NCI-H446 treated with DMSO at 0.1 percent for 48 hours (cell line): ENCODE measurements at regions not wholly inside any gene's neighbourhood (a gene's known extent, or its start where the extent isn't known, plus 50 kb on each side); places are given as distances from the start of the nearest gene placed in this dataset.

Experiments used
- DNase-seq: peaks from one replicate; lab custom pipeline; 2025; lab: John Stamatoyannopoulos, UW

DNA sequence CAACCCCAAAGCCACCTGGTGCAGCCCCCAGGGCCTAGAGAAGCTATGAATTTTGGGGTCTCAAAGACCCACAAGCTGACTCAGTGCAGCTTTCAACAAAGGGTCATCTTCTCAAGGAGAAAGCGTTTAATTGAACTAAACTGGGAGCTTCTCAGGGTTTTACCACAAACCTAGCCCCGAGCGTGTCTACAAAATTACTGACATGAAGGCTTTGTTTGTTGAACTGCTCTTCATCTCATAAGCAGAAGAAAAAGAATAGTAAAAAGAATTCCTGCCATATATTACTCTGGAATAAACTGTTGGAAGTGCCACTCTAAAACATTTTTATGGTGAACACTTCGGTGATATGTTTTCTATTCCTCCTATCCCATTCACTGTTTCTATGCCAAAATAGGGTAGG is 50.8 kb upstream of the INCENP start:
- DNase-seq, result no peak

DNA sequence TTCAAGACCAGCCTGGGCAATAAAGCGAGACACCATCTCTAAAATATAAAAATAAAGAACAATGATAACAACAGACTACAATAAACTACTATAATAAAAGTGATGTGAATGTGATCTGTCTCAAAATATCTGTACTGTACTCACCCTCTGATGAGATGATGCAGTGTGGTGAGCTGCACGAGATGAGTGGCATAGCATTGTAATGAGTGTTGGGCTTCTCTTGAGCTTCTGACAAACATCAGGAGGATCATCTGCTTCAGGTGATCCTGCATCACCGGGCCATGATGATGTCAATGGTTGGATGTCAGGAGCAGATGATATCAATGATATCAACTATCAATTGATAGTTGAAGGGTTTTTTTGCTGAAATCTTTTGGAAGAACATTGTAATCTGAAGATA is 52.4 kb upstream of the INCENP start:
- DNase-seq, result no peak

DNA sequence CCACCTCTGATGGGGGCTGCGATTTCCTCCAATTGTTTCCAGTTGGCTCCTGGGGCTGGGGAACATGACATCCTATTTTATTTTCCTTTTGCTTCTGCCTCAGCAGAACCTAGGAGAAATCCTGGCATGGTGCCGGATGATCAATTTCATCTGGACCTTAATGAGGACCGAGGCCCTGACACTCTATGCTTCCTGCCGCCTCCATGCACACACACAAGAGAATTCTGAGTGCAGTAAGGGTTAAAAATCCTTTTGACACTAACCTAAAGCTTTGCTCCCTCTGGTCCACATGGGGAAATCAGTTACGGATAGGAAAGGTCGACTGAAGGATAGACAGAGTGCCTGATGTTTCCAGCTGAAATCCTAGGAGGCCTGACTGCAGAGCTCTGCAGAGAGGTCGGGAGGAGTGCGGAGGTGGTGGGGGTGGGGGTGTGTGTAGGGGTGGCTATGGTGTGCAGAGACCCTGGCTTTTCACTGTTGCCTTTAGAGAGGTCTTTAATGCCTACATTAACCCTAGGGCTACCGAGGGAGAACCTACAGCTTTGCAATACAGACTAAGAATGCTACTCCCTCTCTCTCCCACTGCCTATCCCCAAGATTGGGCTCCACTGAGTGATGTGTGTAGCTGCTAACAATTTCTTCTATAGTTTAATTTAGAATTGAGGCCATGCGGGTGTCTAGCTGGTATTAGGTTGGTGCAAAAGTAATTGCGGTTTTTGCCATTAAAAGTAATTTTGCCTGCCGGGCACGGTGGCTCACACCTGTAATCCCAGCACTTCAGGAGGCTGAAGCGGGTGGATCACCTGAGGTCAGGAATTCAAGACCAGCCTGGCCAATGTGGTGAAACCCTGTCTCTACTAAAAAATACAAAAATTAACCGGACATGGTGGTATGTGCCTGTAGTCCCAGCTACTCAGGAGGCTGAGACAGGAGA is 53.6 kb upstream of the INCENP start:
- DNase-seq, result no peak

DNA sequence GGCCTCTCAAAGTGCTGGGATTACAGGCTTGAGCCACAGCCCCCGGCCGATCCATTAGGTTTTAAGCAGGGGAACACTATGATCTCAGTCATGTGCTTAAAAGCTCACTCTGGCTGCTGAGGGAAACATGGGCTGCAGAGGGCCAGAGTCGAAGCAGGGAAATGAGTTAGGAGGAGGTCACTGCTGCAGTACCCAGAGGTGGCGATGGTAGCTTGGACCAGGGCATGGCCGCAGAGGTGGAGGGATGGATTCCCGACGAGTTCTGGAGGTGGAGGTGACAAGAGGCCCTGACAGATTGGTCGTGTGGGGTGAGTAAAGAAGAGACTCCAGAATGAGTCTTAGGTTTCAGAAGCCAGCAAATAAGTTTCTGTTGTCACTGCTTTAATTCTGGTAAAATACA is 54.4 kb upstream of the INCENP start:
- no peak for DNase-seq

DNA sequence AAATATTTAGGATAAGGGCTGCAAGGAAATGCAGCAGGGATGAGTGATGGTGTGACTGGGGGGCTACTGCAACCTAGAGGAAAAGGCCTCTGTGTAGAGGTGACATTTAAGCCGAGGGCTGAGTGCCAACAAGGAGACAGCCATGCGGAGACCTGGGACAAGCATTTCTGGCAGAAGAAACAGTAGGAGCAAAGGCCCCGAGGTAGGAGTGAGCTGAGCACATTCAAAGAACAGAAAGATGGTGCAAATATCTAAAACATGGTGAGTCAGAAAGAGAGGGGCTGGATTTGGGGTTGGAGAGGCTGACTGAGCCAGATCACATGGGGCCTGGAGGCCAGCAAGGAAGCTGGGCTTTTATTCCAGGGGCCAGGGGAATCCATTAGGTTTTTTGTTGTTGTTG is 55.1 kb upstream of the INCENP start:
- no peak for DNase-seq

DNA sequence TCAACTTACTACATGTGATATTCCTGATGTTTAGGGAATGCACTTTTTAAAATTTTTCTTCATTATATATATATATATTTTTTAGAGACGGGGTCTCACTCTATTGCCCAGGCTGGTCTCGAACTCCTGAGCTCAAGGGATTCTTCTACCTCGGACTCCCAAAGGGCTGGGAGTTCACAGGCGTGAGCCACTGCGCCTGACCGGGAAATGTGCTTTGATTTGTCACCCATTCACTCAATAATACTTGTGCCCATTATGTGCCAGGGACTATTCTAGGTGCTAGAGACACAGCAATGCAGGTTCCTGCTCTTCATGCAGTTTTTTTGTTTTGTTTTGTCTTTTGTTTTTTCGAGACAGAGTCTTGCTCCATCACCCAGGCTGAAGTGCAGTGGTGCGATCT is 56.1 kb upstream of the INCENP start:
- DNase-seq, result no peak

DNA sequence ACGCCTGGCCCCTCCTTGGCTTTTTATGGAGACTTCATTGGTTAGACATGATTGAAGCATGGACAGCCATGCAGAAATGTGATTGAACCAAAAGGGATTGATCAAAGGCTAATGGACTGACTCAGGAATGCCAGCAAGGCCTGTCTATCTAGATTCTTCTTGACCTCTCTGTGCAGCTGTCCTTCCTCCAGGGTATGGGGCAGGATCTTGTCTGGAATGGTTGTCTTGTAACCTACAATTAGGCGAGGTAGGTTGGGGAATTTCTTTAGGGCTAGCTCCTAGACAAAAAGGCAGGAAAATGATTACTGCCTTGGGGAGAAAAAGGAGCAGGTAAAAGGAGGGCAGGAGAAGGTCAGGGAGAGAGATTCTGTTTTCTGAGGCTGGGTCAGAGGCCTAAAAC is 59.6 kb upstream of the INCENP start:
- no peak for DNase-seq

DNA sequence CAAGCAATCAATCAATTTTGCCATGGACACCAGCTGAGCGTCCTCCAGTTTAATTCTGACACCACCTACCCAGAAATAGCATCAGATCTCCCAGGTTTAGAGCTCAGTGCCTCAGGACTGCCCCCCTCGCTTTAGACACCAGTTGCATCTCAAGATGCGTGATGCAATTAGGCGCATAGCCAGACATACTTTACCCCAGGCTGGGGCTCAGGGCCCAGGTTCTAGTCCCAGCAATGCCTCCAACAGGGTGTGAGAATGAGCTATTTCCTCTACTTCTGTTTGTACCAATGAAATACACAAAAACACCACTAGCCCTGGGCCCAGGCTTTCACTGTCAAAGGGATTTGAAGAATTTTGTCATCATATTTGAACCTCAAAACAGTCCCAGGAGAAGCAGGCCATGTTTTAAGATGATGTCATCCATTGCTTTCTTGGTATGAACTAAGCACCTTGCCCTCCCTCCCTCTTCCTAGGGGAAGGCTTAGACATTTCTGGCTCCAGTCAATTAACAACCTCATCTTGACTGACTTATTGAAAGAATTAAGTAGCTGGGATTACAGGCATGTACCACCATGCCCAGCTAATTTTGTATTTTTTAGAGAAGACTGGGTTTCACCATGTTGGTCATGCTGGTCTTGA is 61.5 kb upstream of the INCENP start:
- no peak for DNase-seq

DNA sequence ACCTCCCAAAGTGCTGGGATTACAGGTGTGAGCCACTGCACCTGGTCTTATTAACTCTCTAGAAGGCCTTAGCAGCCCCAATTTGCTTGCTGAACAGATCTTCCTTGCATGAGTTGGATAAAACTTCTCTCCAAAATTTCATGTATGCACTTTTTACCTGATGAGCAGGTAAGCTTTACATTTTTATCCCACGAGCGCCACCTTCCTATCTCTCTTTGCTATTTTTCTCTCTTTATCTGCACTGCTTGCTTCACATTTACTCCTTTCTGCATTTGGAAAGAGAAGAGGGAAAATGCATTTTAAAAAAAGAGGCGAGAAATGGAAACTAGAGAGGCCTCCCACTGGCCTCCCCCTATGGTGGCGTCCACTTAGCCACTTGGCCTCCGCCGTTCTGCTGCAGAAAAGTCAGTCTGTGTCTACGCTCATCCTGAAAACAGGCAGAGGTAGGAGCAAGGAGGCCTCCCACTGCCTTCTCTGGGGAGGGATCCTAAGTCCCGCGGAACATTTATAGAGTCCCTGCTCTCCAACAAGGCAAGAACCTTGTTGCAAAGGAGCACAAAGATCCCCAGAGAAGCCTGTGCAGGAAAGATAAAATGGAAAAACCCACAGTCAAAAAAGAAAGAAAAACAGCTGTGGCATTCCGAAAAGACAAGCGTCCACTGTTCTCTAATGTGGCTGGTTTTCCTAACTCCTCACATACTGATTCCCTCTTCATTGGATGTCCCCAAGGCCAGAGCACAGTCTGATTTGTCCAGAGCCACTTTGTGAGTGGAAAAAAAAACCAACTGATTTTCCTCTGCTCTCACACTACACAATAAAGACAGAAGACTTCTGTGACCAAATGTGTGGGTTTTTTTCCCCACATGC is 62.2 kb upstream of the INCENP start:
- no peak for DNase-seq

DNA sequence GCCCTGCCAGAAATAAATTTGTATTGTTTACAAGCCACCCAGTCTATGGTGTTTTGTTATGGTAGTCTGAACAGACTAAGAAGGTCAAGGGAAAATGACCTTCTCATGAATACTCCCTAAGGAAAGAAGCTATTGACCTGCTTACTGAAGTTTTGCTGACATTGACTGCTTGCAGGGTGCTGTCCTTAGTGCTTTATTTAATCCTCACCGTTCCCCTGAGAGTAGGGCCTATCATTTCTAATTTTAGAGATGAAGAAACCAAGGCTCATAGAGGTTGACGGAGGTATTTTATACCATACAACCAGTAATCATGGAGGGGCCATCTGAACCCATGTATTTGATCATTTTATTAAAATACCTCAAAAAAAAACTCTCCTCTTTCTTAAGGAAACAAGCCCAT is 66.7 kb upstream of the INCENP start:
- no peak for DNase-seq

DNA sequence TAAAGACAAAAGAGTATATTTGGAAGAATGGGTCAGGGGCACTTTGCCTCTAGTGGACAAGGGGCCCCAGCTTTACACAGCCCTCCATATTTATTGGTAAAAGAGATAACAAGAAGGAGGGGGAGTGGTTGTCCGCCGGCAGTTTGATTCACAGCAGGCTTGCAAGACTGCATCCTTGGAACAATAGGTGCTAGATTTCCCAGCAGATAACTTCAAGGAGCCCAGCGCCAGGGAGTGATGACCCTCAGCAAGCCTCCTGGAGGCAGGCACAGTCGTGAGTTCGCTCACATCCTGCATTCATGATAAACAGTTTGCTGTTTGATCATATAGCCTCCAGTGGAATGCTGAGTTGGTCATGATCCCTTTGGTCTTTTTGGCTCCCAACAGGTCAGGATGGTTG is 67.8 kb upstream of the INCENP start:
- DNase-seq, result no peak

DNA sequence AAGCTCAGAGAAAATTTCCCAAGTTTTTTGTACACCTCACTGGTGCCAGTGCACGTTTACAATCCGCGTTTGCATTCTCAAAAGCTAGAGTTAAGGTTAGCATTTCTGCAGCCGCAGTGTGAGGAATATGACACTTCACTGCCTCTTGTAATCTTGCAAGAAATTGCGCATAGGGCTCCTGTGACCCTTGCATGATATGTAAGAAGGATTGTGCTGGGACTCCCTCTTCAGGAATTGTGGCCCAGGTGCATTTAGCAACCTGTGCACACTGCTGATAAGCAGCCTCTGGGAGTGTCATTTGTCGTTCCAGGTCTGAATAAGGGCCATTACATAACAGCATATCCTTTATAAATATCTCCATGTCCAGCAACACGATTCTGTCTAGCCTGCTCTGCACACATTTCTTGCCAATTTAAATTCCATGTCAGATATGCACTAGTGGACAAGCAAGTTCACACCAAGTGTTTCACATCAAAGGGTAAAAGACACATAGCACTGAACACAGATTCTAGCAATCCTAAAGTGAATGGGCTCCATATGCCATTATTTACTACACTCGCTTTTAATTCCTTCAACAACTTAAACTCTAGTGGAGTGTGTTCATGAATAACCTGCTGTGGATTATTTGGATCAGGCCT is 69.2 kb upstream of the INCENP start:
- peak; percentile 10 for DNase-seq

DNA sequence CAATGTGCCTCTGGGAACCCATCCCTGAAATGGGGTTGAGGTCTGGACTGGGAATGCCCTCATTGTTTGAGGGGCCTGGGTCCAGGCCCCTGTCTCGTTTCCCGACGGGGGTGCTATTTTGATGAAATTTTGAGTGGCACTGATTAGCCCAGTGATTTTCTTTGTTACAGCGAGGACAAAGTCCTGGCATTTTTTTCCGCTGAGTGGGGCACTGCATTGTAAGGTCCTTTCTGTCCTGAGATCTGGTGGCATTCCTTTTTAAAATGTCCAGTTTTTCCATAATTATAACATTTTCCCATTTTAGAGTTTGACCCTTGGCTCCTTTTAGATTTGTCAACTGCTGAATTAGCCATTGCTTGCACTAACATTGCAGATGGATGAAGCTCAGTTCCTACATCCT is 69.7 kb upstream of the INCENP start:
- no peak for DNase-seq

DNA sequence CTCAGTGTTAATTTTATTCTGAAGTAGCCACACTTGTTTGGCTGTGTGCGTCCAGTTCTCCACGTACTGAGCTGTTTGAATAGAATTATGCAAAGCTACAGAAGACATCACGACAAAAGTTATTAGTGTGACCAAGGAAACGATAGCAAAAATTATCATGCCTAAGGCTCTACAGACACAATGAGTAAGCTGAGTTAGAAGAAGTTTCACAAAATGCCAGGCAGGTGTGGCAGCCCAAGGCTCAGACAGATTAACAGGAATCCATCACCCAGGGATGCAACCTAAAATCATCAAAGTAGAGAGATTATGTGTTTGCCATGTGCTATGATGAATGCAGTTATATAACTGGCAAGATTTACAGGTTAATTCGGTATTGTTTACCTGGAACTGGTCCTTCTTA is 73.1 kb upstream of the INCENP start:
- DNase-seq, result no peak

DNA sequence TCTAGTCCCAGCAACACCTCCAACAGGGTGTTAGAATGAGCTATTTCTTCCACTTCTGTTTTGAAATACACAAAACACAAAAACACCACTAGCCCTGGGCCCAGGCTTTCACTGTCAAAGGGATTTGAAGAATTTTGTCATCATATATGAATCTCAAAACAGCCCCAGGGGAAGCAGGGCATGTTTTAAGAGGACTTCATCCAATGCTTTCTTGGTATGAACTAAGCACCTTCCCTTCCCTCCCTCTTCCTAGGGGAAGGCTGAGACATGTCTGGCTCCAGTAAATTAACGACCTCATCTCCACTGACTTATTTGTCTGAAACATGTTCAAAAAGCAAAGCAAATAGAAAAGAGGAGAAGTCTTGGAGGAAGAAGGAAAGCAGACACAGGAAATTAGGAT is 75.7 kb upstream of the INCENP start:
- no peak for DNase-seq

DNA sequence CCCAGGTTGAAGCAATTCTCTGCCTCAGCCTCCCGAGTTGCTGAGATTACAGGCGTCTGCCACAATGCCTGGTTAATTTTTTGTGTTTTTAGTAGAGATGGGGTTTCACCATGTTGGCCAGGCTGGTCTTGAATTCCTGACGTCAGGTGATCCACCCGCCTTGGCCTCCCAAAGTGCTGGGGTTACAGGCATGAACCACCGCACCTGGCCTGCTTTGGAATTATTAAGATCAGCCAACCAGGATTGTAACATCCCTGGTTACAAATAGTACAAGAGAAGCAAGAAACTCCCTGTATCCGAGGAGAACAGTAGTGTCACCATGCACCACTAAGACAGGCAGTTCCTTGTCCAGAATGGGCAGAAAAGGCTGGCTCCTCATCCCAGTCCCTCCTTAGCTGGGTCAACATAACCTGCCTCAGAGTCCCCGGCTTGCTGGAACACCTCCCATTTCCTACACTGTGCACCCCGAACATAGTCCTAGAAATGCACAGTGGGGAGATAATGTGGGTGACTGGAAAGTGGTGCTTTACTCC is 77.2 kb upstream of the INCENP start:
- DNase-seq, result no peak

DNA sequence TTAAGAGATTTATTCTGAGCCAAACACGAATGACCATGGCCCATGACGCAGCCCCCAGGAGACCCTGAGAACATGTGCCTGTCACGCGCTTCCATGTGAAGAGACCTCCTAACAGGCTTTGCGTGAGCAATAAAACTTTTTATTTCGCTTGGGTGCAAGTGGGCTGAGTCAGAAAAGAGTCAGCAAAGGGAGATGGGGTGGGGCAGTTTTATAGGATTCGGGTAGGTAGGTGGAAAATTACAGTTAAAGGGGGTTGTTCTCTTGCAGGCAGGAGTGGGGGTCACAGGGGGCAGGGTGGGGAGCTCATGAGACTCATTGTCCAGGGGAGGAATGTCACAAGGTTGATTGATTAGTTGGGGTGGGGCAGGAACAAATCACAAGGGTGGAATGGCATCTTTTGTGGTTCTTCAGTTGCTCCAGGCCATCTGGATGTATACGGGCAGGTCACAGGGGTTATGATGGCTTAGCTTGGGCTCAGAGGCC is 77.2 kb upstream of the FTH1 start:
- no peak for DNase-seq

DNA sequence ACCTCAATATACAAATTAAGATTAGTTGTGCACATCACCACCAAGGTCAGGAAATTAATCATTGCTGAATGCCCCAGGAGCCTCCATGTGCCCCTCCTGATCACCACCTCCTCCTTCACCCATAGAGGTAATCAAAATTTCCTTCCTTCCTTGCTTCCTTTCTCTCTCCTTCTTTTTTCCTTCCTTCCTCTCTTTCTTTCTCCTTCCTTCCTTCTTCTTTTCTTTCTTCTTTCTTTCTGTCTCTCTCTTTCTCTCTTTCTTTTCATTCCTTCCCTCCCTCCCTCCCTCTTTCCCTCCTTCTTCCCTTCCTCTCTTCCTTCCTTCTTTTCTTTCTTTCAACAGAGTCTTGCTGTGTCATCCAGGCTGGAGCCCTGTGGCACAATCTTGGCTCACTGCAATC is 67.9 kb upstream of the FTH1 start:
- DNase-seq, result no peak

DNA sequence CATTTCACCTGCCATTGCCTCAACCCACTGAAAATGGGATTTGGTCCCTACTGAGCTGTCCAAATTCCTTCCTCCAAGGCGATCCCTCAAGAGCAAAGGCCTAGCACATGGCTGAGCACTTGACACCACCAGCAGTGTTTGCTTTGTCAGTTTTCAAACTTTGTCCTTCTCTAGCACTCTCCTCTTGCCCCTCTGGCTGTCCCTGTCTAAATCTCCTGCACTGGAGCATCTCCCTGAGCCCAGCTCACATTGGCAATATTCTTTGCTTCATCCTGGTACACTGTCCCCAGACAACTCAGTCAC is 66.6 kb upstream of the FTH1 start:
- no peak for DNase-seq

DNA sequence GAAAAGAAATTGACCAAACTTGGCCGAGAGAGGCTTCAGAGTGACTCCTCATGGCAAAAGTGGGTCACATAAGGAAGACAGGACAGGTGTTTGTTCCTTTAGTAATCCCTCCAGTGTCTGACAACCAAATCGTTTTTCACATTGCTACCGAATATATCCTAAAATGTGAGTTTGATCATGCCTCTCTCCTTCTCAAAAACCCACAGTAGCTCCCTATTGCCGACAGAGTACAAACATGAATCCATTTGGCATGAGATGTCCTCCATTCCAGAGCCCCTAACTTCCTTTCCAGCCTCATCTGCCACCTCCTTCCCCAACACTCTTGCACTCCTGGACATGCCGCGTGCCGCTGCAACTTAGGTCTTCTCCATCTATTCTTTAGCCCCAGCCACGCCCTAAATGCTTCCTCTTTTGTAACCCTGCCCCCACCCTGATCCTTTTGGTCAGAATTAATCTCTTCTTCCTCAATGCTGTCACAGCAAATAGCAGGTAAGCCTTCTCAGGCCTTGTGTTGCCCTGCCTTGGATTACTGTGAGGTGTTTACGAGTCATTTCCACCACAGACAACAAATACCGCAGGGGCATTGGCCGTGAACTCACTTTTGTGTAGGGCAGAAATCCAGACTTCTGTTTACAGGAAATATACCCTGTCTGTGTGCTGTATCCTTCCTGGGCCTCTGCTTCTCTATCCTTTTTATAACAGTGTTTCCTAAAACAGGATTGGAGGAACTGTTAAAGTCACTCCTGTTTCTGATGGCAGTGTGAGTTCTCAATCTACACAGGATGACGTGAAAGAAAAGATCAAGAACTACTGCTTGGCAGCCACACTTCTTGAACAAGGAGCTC is 66.0 kb upstream of the FTH1 start:
- no peak for DNase-seq

DNA sequence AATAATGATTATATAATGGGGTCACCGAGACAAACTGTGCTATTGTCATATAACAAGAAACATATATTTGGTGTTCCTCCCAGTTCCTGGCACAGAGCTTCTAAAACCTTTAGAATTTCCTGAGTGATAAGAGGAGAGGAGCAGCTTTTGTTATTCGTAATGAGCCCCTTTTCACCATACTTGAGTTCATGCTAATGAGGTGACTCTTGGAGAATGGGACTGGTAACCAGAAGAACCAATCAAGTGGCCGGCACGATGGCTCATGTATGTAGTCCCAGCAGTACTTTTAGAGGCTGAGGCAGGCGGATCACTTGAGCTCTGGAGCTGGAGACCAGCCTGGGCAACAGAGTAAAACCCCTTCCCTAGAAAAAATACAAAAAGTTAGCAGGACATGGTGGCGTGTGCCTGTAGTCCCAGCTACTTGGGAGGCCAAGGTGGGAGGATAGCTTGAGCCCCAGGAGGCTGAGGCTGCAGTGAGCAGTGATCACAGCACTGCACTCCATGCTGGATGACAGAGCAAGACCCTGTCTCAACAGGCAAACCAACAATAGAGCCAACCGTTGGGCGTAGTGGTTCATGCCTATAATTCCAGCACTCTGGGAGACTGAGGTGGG is 62.7 kb upstream of the FTH1 start:
- no peak for DNase-seq
